LNCaP clone FGC (cell line): ENCODE measurements at regions not wholly inside any gene's neighbourhood (a gene's known extent, or its start where the extent isn't known, plus 50 kb on each side); places are given as distances from the start of the nearest gene placed in this dataset.

Source experiments
- DNase-seq: peaks from one replicate; pipeline ENCODE4 v3.0.0-alpha.2; 2011; ENCODE audit warnings: low read depth
- H3K4me3 ChIP-seq: 2 replicates; pipeline ENCODE4 v1.5.1; 2011; ENCODE audit warnings: mild to moderate bottlenecking, low read depth, low read length, control low read depth
- CTCF ChIP-seq: IDR thresholded peaks from 2 replicates; pipeline ENCODE4 v1.5.1; 2012; ENCODE audit warnings: mild to moderate bottlenecking; ENCODE audit not compliant: control insufficient read depth, insufficient read depth; ENCODE audit errors: extremely low read depth

- DNase-seq: no peak
- TF ChIP-seq CTCF: no peak
- H3K4me3 ChIP-seq: no peak overlapping the region
Observed at GRCh38 chr10:64080071-64080470, 558.9 kb downstream of the REEP3 start.

- no peak overlapping the region for H3K4me3 ChIP-seq
- TF ChIP-seq CTCF: no peak
- no peak for DNase-seq
Observed at GRCh38 chr10:64081947-64082482, 560.8 kb downstream of the REEP3 start.

GRCh38 chr10:64086083-64086767, 565.0 kb downstream of the REEP3 start:
- no peak overlapping the region for H3K4me3 ChIP-seq
- DNase-seq: no peak
- no peak for TF ChIP-seq CTCF

- no peak for DNase-seq
- TF ChIP-seq CTCF: no peak
Observed at GRCh38 chr10:64089648-64090047, 568.4 kb downstream of the REEP3 start.

GRCh38 chr10:64090865-64091264, 569.7 kb downstream of the REEP3 start:
- no peak for DNase-seq
- TF ChIP-seq CTCF: no peak
- H3K4me3 ChIP-seq: no peak overlapping the region

More at GRCh38 chr10:64089648-64090047, 568.4 kb downstream of the REEP3 start:
- no peak overlapping the region for H3K4me3 ChIP-seq

- H3K4me3 ChIP-seq: no peak overlapping the region
- no peak for DNase-seq
- TF ChIP-seq CTCF: peak; percentile 56
Observed at GRCh38 chr10:64091897-64092296, 570.7 kb downstream of the REEP3 start.

GRCh38 chr10:64093304-64093703, 572.1 kb downstream of the REEP3 start:
- H3K4me3 ChIP-seq: no peak overlapping the region
- DNase-seq: no peak
- TF ChIP-seq CTCF: no peak
